GM10266 (cell line): ENCODE measurements at regions not wholly inside any gene's neighbourhood (a gene's known extent, or its start where the extent isn't known, plus 50 kb on each side); places are given as distances from the start of the nearest gene placed in this dataset.

ENCODE experiments used
- DNase-seq: peaks from one replicate; pipeline ENCODE4 v3.0.0; 2012; ENCODE audit errors: extremely low spot score
- CTCF ChIP-seq: IDR thresholded peaks from 2 replicates; pipeline ENCODE4 v1.5.1; 2012; ENCODE audit warnings: mild to moderate bottlenecking, low read depth; ENCODE audit not compliant: control insufficient read depth, insufficient read depth; ENCODE audit errors: missing control alignments

GRCh38 chr1:216788671-216789070, 65.4 kb upstream of the ESRRG start:
- DNase-seq: no peak
- no peak for TF ChIP-seq CTCF

- no peak for DNase-seq
- TF ChIP-seq CTCF: no peak
Observed at GRCh38 chr1:216785737-216786136, 62.5 kb upstream of the ESRRG start.

DNA sequence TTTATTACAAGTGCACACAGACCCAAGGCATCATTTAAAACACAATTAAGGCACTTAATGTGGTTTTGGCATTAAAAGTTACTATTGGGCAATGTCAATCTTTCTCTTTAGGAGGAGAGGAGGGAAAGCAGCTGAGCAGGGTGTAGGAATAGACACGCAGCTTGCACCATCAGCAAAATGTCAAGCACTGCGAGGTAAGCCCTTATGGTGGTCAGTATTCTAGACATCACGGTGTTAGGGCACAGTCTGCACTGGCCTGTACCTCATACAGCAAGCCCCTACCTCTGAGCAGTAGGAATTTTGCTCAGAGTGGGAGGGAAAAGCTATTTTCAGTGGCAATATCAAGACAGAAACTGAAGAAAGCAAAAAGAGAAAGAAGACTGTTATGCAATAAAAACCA, 62.0 kb upstream of the ESRRG start:
- TF ChIP-seq CTCF: no peak
- no peak for DNase-seq

DNA sequence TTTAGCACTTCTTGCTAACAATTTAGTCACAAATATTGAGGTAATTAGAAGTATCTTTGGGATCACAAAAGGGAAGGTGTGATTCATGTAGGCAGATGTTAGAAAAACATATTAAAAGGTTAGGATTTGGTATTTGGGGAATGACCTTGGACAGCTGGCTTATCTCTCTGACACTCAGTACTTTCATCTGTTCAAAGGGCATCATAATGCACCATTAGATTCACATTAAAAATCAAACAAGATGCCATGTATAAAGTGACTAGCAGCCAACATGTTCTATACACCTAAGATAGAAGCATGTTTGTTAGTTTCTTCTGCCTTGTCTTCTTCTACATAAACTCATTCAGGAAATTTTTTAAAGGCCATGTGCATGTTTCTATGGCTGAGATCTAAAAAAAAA, 56.5 kb upstream of the ESRRG start:
- no peak for DNase-seq
- no peak for TF ChIP-seq CTCF

DNA sequence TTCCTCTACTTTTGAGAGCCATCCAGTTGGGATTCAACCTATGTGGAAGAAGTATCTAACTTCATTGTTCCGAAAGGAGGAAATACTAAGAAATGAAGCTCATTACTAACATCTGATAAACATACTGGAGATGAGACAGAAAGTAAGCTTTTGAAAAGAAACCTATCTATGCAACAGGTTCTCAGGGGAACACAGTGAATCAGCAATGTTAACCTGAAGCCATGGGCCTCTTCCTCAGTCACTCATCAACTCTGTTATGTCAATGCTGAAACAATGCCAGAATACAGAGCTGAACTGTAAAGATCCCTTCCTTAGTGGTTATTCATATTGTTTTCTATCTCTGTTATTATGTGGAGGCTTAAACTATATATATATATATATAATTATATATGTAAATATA, 55.5 kb upstream of the ESRRG start:
- no peak for TF ChIP-seq CTCF
- no peak for DNase-seq

DNA sequence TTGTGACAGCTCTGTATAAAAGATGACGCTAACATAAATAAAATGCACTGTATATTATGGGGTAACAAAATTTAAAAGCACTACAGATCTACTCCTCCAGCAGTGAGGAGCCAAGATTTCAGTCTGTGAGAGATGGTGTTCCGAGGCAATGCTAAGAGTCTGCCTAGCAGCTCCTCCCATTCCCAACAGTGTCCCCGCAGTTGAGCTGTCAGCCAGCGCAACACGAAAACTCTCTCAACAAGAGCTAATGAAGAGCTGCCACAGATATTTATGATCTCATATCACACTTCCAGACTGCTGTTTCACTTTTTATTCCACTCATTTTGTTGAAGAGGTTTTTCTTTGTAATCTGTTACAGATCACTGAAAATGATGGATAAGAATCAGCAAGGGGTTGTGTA, 53.9 kb upstream of the ESRRG start:
- DNase-seq: no peak
- no peak for TF ChIP-seq CTCF
